ENCODE measurements at regions not wholly inside any gene's neighbourhood (a gene's known extent, or its start where the extent isn't known, plus 50 kb on each side); places are given as distances from the start of the nearest gene placed in this dataset.

GRCh38 chr10:33666686-33667480 is 332.4 kb upstream of the NRP1 start:
- no peaks in the 10 kb centered on the region for H3F3A ChIP-seq (ENCODE audit: insufficient read depth, low read length)
- H4K20me1 ChIP-seq (ENCODE audit: insufficient read depth, low read length): no peaks in the 10 kb centered on the region
- H3K9ac ChIP-seq (ENCODE audit: low read length): no peak overlapping the region
- H3K9me3 ChIP-seq (ENCODE audit: low read length): no peaks in the 10 kb centered on the region
- no peaks in the 10 kb centered on the region for H3K27me3 ChIP-seq (ENCODE audit: insufficient read depth, low read length)
- H3K4me2 ChIP-seq (ENCODE audit: low read length): no peak overlapping the region
- H3K36me3 ChIP-seq (ENCODE audit: insufficient read depth, low read length): no peaks in the 10 kb centered on the region
- no peak overlapping the region for H3K4me3 ChIP-seq (ENCODE audit: low read depth, low read length, poor library complexity, severe bottlenecking)
- H3K9me2 ChIP-seq (ENCODE audit: low read depth, low read length): no peaks in the 10 kb centered on the region
- TF ChIP-seq CTCF (IDR thresholded peaks at IDR 0.05; ENCODE audit: low read length) (no peak), EZH2 (IDR thresholded peaks at IDR 0.05; ENCODE audit: borderline replicate concordance, low read length) (no peak)
- no peaks in the 10 kb centered on the region for H3K79me2 ChIP-seq (ENCODE audit: insufficient read depth, low read length)
- H3K4me1 ChIP-seq (ENCODE audit: insufficient read depth, low read length, severe bottlenecking): no peaks in the 10 kb centered on the region
- H3K27ac ChIP-seq (ENCODE audit: low read depth, low read length, poor library complexity, severe bottlenecking): no peak overlapping the region
- H2AFZ ChIP-seq (ENCODE audit: low read length): no peak overlapping the region

- H3K79me2 ChIP-seq (ENCODE audit: insufficient read depth, low read length): no peaks in the 10 kb centered on the region
- H3K9me2 ChIP-seq (ENCODE audit: low read depth, low read length): no peaks in the 10 kb centered on the region
- no peaks in the 10 kb centered on the region for H3F3A ChIP-seq (ENCODE audit: insufficient read depth, low read length)
- H4K20me1 ChIP-seq (ENCODE audit: insufficient read depth, low read length): no peaks in the 10 kb centered on the region
- H3K9ac ChIP-seq (ENCODE audit: low read length): no peak overlapping the region
- TF ChIP-seq CTCF (IDR thresholded peaks at IDR 0.05; ENCODE audit: low read length): no peak
- no peak for TF ChIP-seq EZH2 (IDR thresholded peaks at IDR 0.05; ENCODE audit: borderline replicate concordance, low read length)
- H3K4me2 ChIP-seq (ENCODE audit: low read length): no peak overlapping the region
- H2AFZ ChIP-seq (ENCODE audit: low read length): no peak overlapping the region
- H3K4me3 ChIP-seq (ENCODE audit: low read depth, low read length, poor library complexity, severe bottlenecking): no peak overlapping the region
- H3K27ac ChIP-seq (ENCODE audit: low read depth, low read length, poor library complexity, severe bottlenecking): no peak overlapping the region
- H3K36me3 ChIP-seq (ENCODE audit: insufficient read depth, low read length): no peaks in the 10 kb centered on the region
- H3K9me3 ChIP-seq (ENCODE audit: low read length): no peaks in the 10 kb centered on the region
- H3K4me1 ChIP-seq (ENCODE audit: insufficient read depth, low read length, severe bottlenecking): no peaks in the 10 kb centered on the region
- no peaks in the 10 kb centered on the region for H3K27me3 ChIP-seq (ENCODE audit: insufficient read depth, low read length)
Measured at GRCh38 chr10:33665501-33665900, 331.0 kb upstream of the NRP1 start.

GRCh38 chr10:33664070-33664469 is 329.6 kb upstream of the NRP1 start:
- Histone ChIP-seq H3K4me2 (ENCODE audit: low read length) (no peak overlapping the region), H3K27ac (ENCODE audit: low read depth, low read length, poor library complexity, severe bottlenecking) (no peak overlapping the region), H2AFZ (ENCODE audit: low read length) (no peak overlapping the region), H4K20me1 (ENCODE audit: insufficient read depth, low read length) (no peaks in the 10 kb centered on the region), H3K9me2 (ENCODE audit: low read depth, low read length) (no peaks in the 10 kb centered on the region), H3F3A (ENCODE audit: insufficient read depth, low read length) (no peaks in the 10 kb centered on the region), H3K9ac (ENCODE audit: low read length) (no peak overlapping the region), H3K79me2 (ENCODE audit: insufficient read depth, low read length) (no peaks in the 10 kb centered on the region), H3K36me3 (ENCODE audit: insufficient read depth, low read length) (no peaks in the 10 kb centered on the region), H3K4me3 (ENCODE audit: low read depth, low read length, poor library complexity, severe bottlenecking) (no peak overlapping the region), H3K4me1 (ENCODE audit: insufficient read depth, low read length, severe bottlenecking) (no peaks in the 10 kb centered on the region), H3K27me3 (ENCODE audit: insufficient read depth, low read length) (no peaks in the 10 kb centered on the region), H3K9me3 (ENCODE audit: low read length) (no peaks in the 10 kb centered on the region)
- TF ChIP-seq CTCF (IDR thresholded peaks at IDR 0.05; ENCODE audit: low read length): no peak
- TF ChIP-seq EZH2 (IDR thresholded peaks at IDR 0.05; ENCODE audit: borderline replicate concordance, low read length): no peak

All from OCI-LY1 (cell line).